ENCODE measurements at regions not wholly inside any gene's neighbourhood (a gene's known extent, or its start where the extent isn't known, plus 50 kb on each side); places are given as distances from the start of the nearest gene placed in this dataset.
"Not testable (repeated sequence)": the region's sequence is repeated elsewhere in the genome, so short reads cannot be mapped to it uniquely, and the experiment has no call there.

- H3K4me2 ChIP-seq (ENCODE audit: insufficient read depth, low read length) = no peak overlapping the region
- no peaks in the 10 kb centered on the region for H3K27me3 ChIP-seq (ENCODE audit: insufficient read depth, low read length)
- TF ChIP-seq CTCF (IDR thresholded peaks at IDR 0.05; ENCODE audit: extremely low read depth, low read depth, low read length) = no peak
- no peak for DNase-seq (ENCODE audit: insufficient read length, low spot score, missing footprints)
- H3K4me3 ChIP-seq (ENCODE audit: insufficient read depth, low read length) = no peak overlapping the region
- H4K20me1 ChIP-seq (ENCODE audit: insufficient read depth, low read length) = no peaks in the 10 kb centered on the region
- no peak overlapping the region for H2AFZ ChIP-seq (ENCODE audit: low read length)
- no peak overlapping the region for H3K27ac ChIP-seq (ENCODE audit: low read depth, low read length)
- no peaks in the 10 kb centered on the region for H3K79me2 ChIP-seq (ENCODE audit: insufficient read depth, low read length)
- no peaks in the 10 kb centered on the region for H3K36me3 ChIP-seq (ENCODE audit: insufficient read depth, low read length)
- H3K4me1 ChIP-seq (ENCODE audit: insufficient read depth, low read length) = no peaks in the 10 kb centered on the region
- H3K9me3 ChIP-seq (ENCODE audit: low read depth, low read length) = no peaks in the 10 kb centered on the region
These were observed 186.0 kb upstream of the CXorf66 start for GRCh38 chrX:140151316-140151715.

- no peak overlapping the region for H3K27ac ChIP-seq (ENCODE audit: low read depth, low read length)
- no peaks in the 10 kb centered on the region for H3K9me3 ChIP-seq (ENCODE audit: low read depth, low read length)
- DNase-seq (ENCODE audit: insufficient read length, low spot score, missing footprints) = no peak
- no peak overlapping the region for H3K4me2 ChIP-seq (ENCODE audit: insufficient read depth, low read length)
- no peak overlapping the region for H2AFZ ChIP-seq (ENCODE audit: low read length)
- H3K36me3 ChIP-seq (ENCODE audit: insufficient read depth, low read length) = no peaks in the 10 kb centered on the region
- no peaks in the 10 kb centered on the region for H4K20me1 ChIP-seq (ENCODE audit: insufficient read depth, low read length)
- H3K27me3 ChIP-seq (ENCODE audit: insufficient read depth, low read length) = no peaks in the 10 kb centered on the region
- no peaks in the 10 kb centered on the region for H3K4me1 ChIP-seq (ENCODE audit: insufficient read depth, low read length)
- H3K79me2 ChIP-seq (ENCODE audit: insufficient read depth, low read length) = no peaks in the 10 kb centered on the region
- TF ChIP-seq CTCF (IDR thresholded peaks at IDR 0.05; ENCODE audit: extremely low read depth, low read depth, low read length) = no peak
- H3K4me3 ChIP-seq (ENCODE audit: insufficient read depth, low read length) = no peak overlapping the region
These were observed 184.4 kb upstream of the CXorf66 start for GRCh38 chrX:140149761-140150160.

GRCh38 chrX:140141444-140142029, 176.2 kb upstream of the CXorf66 start:
- H3K4me2 ChIP-seq (ENCODE audit: insufficient read depth, low read length) = no peak overlapping the region
- TF ChIP-seq CTCF (IDR thresholded peaks at IDR 0.05; ENCODE audit: extremely low read depth, low read depth, low read length) = peak; percentile 68

GRCh38 chrX:140138492-140138891, 173.2 kb upstream of the CXorf66 start:
- H3K27me3 ChIP-seq (ENCODE audit: insufficient read depth, low read length); H3K79me2 ChIP-seq (ENCODE audit: insufficient read depth, low read length); H3K36me3 ChIP-seq (ENCODE audit: insufficient read depth, low read length); H3K27ac ChIP-seq (ENCODE audit: low read depth, low read length); H3K9me3 ChIP-seq (ENCODE audit: low read depth, low read length); H3K4me3 ChIP-seq (ENCODE audit: insufficient read depth, low read length); DNase-seq (ENCODE audit: insufficient read length, low spot score, missing footprints); H3K4me2 ChIP-seq (ENCODE audit: insufficient read depth, low read length); H2AFZ ChIP-seq (ENCODE audit: low read length); H3K4me1 ChIP-seq (ENCODE audit: insufficient read depth, low read length); H4K20me1 ChIP-seq (ENCODE audit: insufficient read depth, low read length): not testable (repeated sequence)

More at GRCh38 chrX:140141444-140142029, 176.2 kb upstream of the CXorf66 start:
- no peaks in the 10 kb centered on the region for H3K9me3 ChIP-seq (ENCODE audit: low read depth, low read length)
- H3K4me1 ChIP-seq (ENCODE audit: insufficient read depth, low read length) = no peaks in the 10 kb centered on the region
- no peaks in the 10 kb centered on the region for H3K36me3 ChIP-seq (ENCODE audit: insufficient read depth, low read length)
- no peaks in the 10 kb centered on the region for H3K79me2 ChIP-seq (ENCODE audit: insufficient read depth, low read length)
- peak; percentile 14 for DNase-seq (ENCODE audit: insufficient read length, low spot score, missing footprints)
- H4K20me1 ChIP-seq (ENCODE audit: insufficient read depth, low read length) = no peaks in the 10 kb centered on the region
- H3K27me3 ChIP-seq (ENCODE audit: insufficient read depth, low read length) = no peaks in the 10 kb centered on the region
- no peak overlapping the region for H3K4me3 ChIP-seq (ENCODE audit: insufficient read depth, low read length)
- no peak overlapping the region for H3K27ac ChIP-seq (ENCODE audit: low read depth, low read length)
- H2AFZ ChIP-seq (ENCODE audit: low read length) = no peak overlapping the region

GRCh38 chrX:140138065-140138464, 172.7 kb upstream of the CXorf66 start:
- not testable (repeated sequence) for H3K4me2 ChIP-seq (ENCODE audit: insufficient read depth, low read length); H3K4me3 ChIP-seq (ENCODE audit: insufficient read depth, low read length); H2AFZ ChIP-seq (ENCODE audit: low read length); H3K4me1 ChIP-seq (ENCODE audit: insufficient read depth, low read length); H3K36me3 ChIP-seq (ENCODE audit: insufficient read depth, low read length); H3K79me2 ChIP-seq (ENCODE audit: insufficient read depth, low read length); H3K9me3 ChIP-seq (ENCODE audit: low read depth, low read length); H3K27ac ChIP-seq (ENCODE audit: low read depth, low read length); H3K27me3 ChIP-seq (ENCODE audit: insufficient read depth, low read length); H4K20me1 ChIP-seq (ENCODE audit: insufficient read depth, low read length); DNase-seq (ENCODE audit: insufficient read length, low spot score, missing footprints)

Measured in osteoblast (primary cell).